H9 (cell line): ENCODE measurements at regions not wholly inside any gene's neighbourhood (a gene's known extent, or its start where the extent isn't known, plus 50 kb on each side); places are given as distances from the start of the nearest gene placed in this dataset.

ENCODE experiments used
- DNase-seq: peaks from one replicate; pipeline ENCODE4 v3.0.0-alpha.2; 2017
- H2AFZ ChIP-seq: one replicate; pipeline ENCODE4 v1.6.1; 2013; ENCODE audit warnings: mild to moderate bottlenecking, low read length, control low read depth, moderate library complexity
- H2AK5ac ChIP-seq: 2 replicates; pipeline ENCODE4 v1.6.1; 2013; ENCODE audit warnings: low read length, control low read depth, mixed read lengths; ENCODE audit not compliant: insufficient read length
- H2BK120ac ChIP-seq: one replicate; pipeline ENCODE4 v1.6.1; 2013; ENCODE audit warnings: low read depth, mild to moderate bottlenecking, low read length, control low read depth, inconsistent platforms; ENCODE audit not compliant: poor library complexity, severe bottlenecking
- H2BK12ac ChIP-seq: 2 replicates; pipeline ENCODE4 v1.6.1; 2013; ENCODE audit warnings: low read length, control low read depth, mixed read lengths, low read depth; ENCODE audit not compliant: insufficient read length
- H2BK15ac ChIP-seq: 2 replicates; pipeline ENCODE4 v1.6.1; 2013; ENCODE audit warnings: low read depth, low read length, control low read depth
- H2BK20ac ChIP-seq: one replicate; pipeline ENCODE4 v1.6.1; 2013; ENCODE audit warnings: low read depth, mild to moderate bottlenecking, low read length, control low read depth, inconsistent platforms; ENCODE audit not compliant: poor library complexity, severe bottlenecking
- H2BK5ac ChIP-seq: 2 replicates; pipeline ENCODE4 v1.6.1; 2013; ENCODE audit warnings: low read length, control low read depth, mixed read lengths; ENCODE audit not compliant: insufficient read length
- H3K14ac ChIP-seq: 2 replicates; pipeline ENCODE4 v1.6.1; 2013; ENCODE audit warnings: low read length, control low read depth; ENCODE audit not compliant: insufficient read depth
- H3K18ac ChIP-seq: 2 replicates; pipeline ENCODE4 v1.6.1; 2013; ENCODE audit warnings: low read depth, mild to moderate bottlenecking, mixed read lengths, low read length, control low read depth; ENCODE audit not compliant: insufficient read length
- H3K23ac ChIP-seq: 2 replicates; pipeline ENCODE4 v1.6.1; 2013; ENCODE audit warnings: low read length, control low read depth, mixed read lengths, low read depth; ENCODE audit not compliant: insufficient read length
- H3K23me2 ChIP-seq: 2 replicates; pipeline ENCODE4 v1.6.1; 2013; ENCODE audit warnings: low read depth, mild to moderate bottlenecking, mixed read lengths, low read length, control low read depth; ENCODE audit not compliant: insufficient read length, poor library complexity, severe bottlenecking
- H3K27ac ChIP-seq: 2 replicates; pipeline ENCODE4 v1.5.1; 2013; ENCODE audit warnings: low read length, control low read depth, mixed read lengths, low read depth; ENCODE audit not compliant: insufficient read length
- H3K27me3 ChIP-seq: 2 replicates; pipeline ENCODE4 v1.6.1; 2013; ENCODE audit warnings: low read length, control low read depth, inconsistent platforms; ENCODE audit not compliant: insufficient read depth
- H3K4ac ChIP-seq: 2 replicates; pipeline ENCODE4 v1.6.1; 2013; ENCODE audit warnings: low read depth, mild to moderate bottlenecking, control low read depth, inconsistent platforms, low read length, moderate library complexity
- H3K4me1 ChIP-seq: 2 replicates; pipeline ENCODE4 v1.6.1; 2013; ENCODE audit warnings: low read length, control low read depth, inconsistent platforms; ENCODE audit not compliant: insufficient read depth
- H3K4me2 ChIP-seq: 2 replicates; pipeline ENCODE4 v1.6.1; 2013; ENCODE audit warnings: low read length, control low read depth, mixed read lengths; ENCODE audit not compliant: insufficient read length, insufficient read depth
- H3K56ac ChIP-seq: 2 replicates; pipeline ENCODE4 v1.6.1; 2013; ENCODE audit warnings: low read depth, mild to moderate bottlenecking, mixed read lengths, low read length, control low read depth; ENCODE audit not compliant: insufficient read length
- H3K79me1 ChIP-seq: 2 replicates; pipeline ENCODE4 v1.6.1; 2013; ENCODE audit warnings: low read depth, mild to moderate bottlenecking, moderate library complexity, low read length, control low read depth, inconsistent platforms; ENCODE audit not compliant: insufficient read depth, poor library complexity, severe bottlenecking
- H3K79me2 ChIP-seq: 2 replicates; pipeline ENCODE4 v1.6.1; 2013; ENCODE audit warnings: low read length, control low read depth, inconsistent platforms; ENCODE audit not compliant: insufficient read depth
- H3K9ac ChIP-seq: 2 replicates; pipeline ENCODE4 v1.6.1; 2013; ENCODE audit warnings: low read length, control low read depth, mixed read lengths; ENCODE audit not compliant: insufficient read length; ENCODE audit errors: extremely low read depth
- H3K9me3 ChIP-seq: one replicate; pipeline ENCODE4 v1.6.1; 2013; ENCODE audit warnings: low read depth, low read length, inconsistent platforms; ENCODE audit not compliant: control insufficient read depth
- H3T11ph ChIP-seq: one replicate; pipeline ENCODE4 v1.6.1; 2013; ENCODE audit warnings: mild to moderate bottlenecking, low read length, control low read depth, inconsistent platforms
- H4K20me1 ChIP-seq: one replicate; pipeline ENCODE4 v1.6.1; 2013; ENCODE audit not compliant: control insufficient read depth, insufficient read length, insufficient read depth
- H4K5ac ChIP-seq: 2 replicates; pipeline ENCODE4 v1.6.1; 2013; ENCODE audit warnings: low read depth, mild to moderate bottlenecking, mixed read lengths, low read length, control low read depth; ENCODE audit not compliant: insufficient read length
- H4K8ac ChIP-seq: replicated peaks from 2 replicates; pipeline ENCODE4 v1.6.1; 2013; ENCODE audit warnings: low read length, control low read depth, mixed read lengths, low read depth; ENCODE audit not compliant: insufficient read length
- H4K91ac ChIP-seq: 2 replicates; pipeline ENCODE4 v1.6.1; 2013; ENCODE audit warnings: low read depth, mild to moderate bottlenecking, moderate library complexity, mixed read lengths, low read length, control low read depth; ENCODE audit not compliant: insufficient read length
- H3K27ac Mint-ChIP-seq, 3 experiments: 2 replicates in 2 of 3; 3 replicates in 1 of 3; pipeline ENCODE4 v1.8.0; 2020 to 2021; ENCODE audit warnings: mixed read lengths in 3 of 3, mild to moderate bottlenecking in 1 of 3, moderate library complexity in 1 of 3
- H3K27me3 Mint-ChIP-seq: 2 replicates; pipeline ENCODE4 v1.8.0; 2021; ENCODE audit warnings: low read depth, mild to moderate bottlenecking, moderate library complexity, mixed read lengths
- H3K36me3 Mint-ChIP-seq, 3 experiments: 2 replicates in 2 of 3; 3 replicates in 1 of 3; pipeline ENCODE4 v1.8.0; 2020 to 2021; ENCODE audit warnings: low read depth in 3 of 3, mixed read lengths in 3 of 3; ENCODE audit not compliant: insufficient read depth in 1 of 3
- H3K4me1 Mint-ChIP-seq, 2 experiments: 2 replicates each; pipeline ENCODE4 v1.8.0; 2020; ENCODE audit warnings: mixed read lengths in 2 of 2
- H3K4me3 Mint-ChIP-seq, 2 experiments: 2 replicates in 1 of 2; 3 replicates in 1 of 2; pipeline ENCODE4 v1.8.0; 2020 to 2021; ENCODE audit warnings: mild to moderate bottlenecking in 2 of 2, mixed read lengths in 2 of 2, moderate library complexity in 1 of 2
- H3K9me3 Mint-ChIP-seq, 2 experiments: 2 replicates in 1 of 2; 3 replicates in 1 of 2; pipeline ENCODE4 v1.8.0; 2020; ENCODE audit warnings: mild to moderate bottlenecking in 2 of 2, mixed read lengths in 2 of 2, moderate library complexity in 1 of 2
- WGBS: extraction: QIAGEN DNeasy Blood & Tissue Kit; methylation state at CpG from one replicate; pipeline ENCODE4 v1.1.7; 2013; ENCODE audit warnings: missing lambda C conversion rate, low lambda C conversion rate, mixed read lengths; ENCODE audit not compliant: insufficient read length; ENCODE audit errors: extremely low coverage; 5-methylcytosine and 5-hydroxymethylcytosine counted together
- TF ChIP-seq, protein P1 (sequence below): fragments of 200-600 bp; sonication (generic); conservative IDR thresholded peaks from 3 replicates; pipeline ENCODE4 v1.8.0; 2021; ENCODE audit warnings: antibody characterized with exemption, mild to moderate bottlenecking

DNA sequence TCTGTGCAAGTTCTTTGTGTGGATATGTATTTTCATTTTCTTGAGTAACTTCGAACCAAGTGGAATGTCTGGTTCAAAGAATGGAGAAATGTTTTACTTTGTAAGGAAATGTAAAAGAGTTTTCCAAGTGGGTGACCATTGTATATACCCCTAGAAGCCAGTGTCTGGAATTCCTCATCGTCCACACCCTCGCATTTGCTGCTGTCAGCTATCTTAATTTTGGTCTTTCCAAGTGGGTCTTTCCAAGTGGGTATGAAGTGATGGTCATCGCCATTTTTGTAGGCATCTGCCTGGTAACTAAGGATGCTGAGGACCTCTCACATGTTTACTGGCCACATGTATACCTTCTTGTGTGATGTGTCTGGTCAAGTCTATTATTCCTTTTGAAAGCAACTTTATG, 547.5 kb downstream of the TBC1D22A start:
- Histone ChIP-seq H3K79me1 (no peaks in the 10 kb centered on the region), H2AK5ac (no peak overlapping the region), H3K23ac (no peak overlapping the region), H2AFZ (no peak overlapping the region), H2BK5ac (no peak overlapping the region), H2BK12ac (no peak overlapping the region), H3K4me1 (no peaks in the 10 kb centered on the region), H3K56ac (no peak overlapping the region), H4K5ac (no peak overlapping the region), H3K27ac (no peak overlapping the region), H3K9me3 (peaks cover 71% of the 10 kb centered on the region), H3K27me3 (no peaks in the 10 kb centered on the region), H3K4ac (no peak overlapping the region), H4K91ac (no peak overlapping the region), H2BK20ac (no peak overlapping the region), H3K79me2 (no peaks in the 10 kb centered on the region), H2BK15ac (no peak overlapping the region), H3T11ph (no peak overlapping the region), H2BK120ac (no peak overlapping the region), H3K9ac (no peak overlapping the region), H4K20me1 (no peaks in the 10 kb centered on the region), H3K18ac (no peak overlapping the region), H3K4me2 (no peak overlapping the region), H4K8ac (no peak overlapping the region), H3K23me2 (no peaks in the 10 kb centered on the region), H3K14ac (no peak overlapping the region)
- TF ChIP-seq, protein P1, sequence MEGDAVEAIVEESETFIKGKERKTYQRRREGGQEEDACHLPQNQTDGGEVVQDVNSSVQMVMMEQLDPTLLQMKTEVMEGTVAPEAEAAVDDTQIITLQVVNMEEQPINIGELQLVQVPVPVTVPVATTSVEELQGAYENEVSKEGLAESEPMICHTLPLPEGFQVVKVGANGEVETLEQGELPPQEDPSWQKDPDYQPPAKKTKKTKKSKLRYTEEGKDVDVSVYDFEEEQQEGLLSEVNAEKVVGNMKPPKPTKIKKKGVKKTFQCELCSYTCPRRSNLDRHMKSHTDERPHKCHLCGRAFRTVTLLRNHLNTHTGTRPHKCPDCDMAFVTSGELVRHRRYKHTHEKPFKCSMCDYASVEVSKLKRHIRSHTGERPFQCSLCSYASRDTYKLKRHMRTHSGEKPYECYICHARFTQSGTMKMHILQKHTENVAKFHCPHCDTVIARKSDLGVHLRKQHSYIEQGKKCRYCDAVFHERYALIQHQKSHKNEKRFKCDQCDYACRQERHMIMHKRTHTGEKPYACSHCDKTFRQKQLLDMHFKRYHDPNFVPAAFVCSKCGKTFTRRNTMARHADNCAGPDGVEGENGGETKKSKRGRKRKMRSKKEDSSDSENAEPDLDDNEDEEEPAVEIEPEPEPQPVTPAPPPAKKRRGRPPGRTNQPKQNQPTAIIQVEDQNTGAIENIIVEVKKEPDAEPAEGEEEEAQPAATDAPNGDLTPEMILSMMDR: no peak
- H3K27me3 Mint-ChIP-seq: no peaks in the 10 kb centered on the region; the same call in none of the 2 replicates
- no CpG with 5 or more reads among the region's 4 CpGs for WGBS
- H3K4me3 Mint-ChIP-seq: no peak overlapping the region
- H3K36me3 Mint-ChIP-seq: peaks cover 1 to 36% (median 5%) of the 10 kb centered on the region in 3 experiments; a peak in 5 of 7 replicates
- H3K27ac Mint-ChIP-seq: no peak overlapping the region
- no peaks in the 10 kb centered on the region for H3K4me1 Mint-ChIP-seq
- no peak for DNase-seq
- H3K9me3 Mint-ChIP-seq: peaks cover 81 to 88% of the 10 kb centered on the region in 2 experiments
